SK-MEL-5 (cell line): ENCODE measurements at regions not wholly inside any gene's neighbourhood (a gene's known extent, or its start where the extent isn't known, plus 50 kb on each side); places are given as distances from the start of the nearest gene placed in this dataset.
A peak's percentile ranks its signal among the peaks of the same experiment; 100 is the strongest.
"Not testable (repeated sequence)": the region's sequence is repeated elsewhere in the genome, so short reads cannot be mapped to it uniquely, and the experiment has no call there.

Source experiments
- DNase-seq: peaks from one replicate; pipeline ENCODE4 v3.0.0-alpha.2; 2016; ENCODE audit warnings: low read depth, low spot score
- in situ Hi-C: cut with HindIII; loops from 2 replicates; pipeline ENCODE4 v1.10.0; 2016; ENCODE audit warnings: low sequenced_read_pairs, high pct_unique_total_duplicates, low pct_unique_long_range_greater_than_20kb

GRCh38 chr5:116872486-116872885 lies 297.9 kb upstream of the SEMA6A start:
- in situ Hi-C loops, result no loop called here

GRCh38 chr5:116867825-116868224 lies 293.2 kb upstream of the SEMA6A start:
- in situ Hi-C loops, DNase-seq: not testable (repeated sequence)

More at GRCh38 chr5:116872486-116872885, 297.9 kb upstream of the SEMA6A start:
- no peak for DNase-seq

- DNase-seq, result no peak
- in situ Hi-C loops, result no loop called here
Measured at GRCh38 chr5:116865651-116866050, 291.0 kb upstream of the SEMA6A start.

- in situ Hi-C loops, result no loop called here
Measured at GRCh38 chr5:116864838-116865190, 290.2 kb upstream of the SEMA6A start.

GRCh38 chr5:116864157-116864837 lies 289.7 kb upstream of the SEMA6A start:
- in situ Hi-C loops, result no loop called here
- no peak for DNase-seq

More at GRCh38 chr5:116864838-116865190, 290.2 kb upstream of the SEMA6A start:
- no peak for DNase-seq

- in situ Hi-C loops, result no loop called here
- DNase-seq, result no peak
Measured at GRCh38 chr5:116862632-116863455, 288.2 kb upstream of the SEMA6A start.

- in situ Hi-C loops, result no loop called here
- DNase-seq, result no peak
Measured at GRCh38 chr5:116861666-116862065, 287.0 kb upstream of the SEMA6A start.

GRCh38 chr5:116861097-116861496 lies 286.5 kb upstream of the SEMA6A start:
- in situ Hi-C loops, result no loop called here
- no peak for DNase-seq

- DNase-seq, result no peak
- in situ Hi-C loops, result no loop called here
Measured at GRCh38 chr5:116859666-116860320, 285.2 kb upstream of the SEMA6A start.

- in situ Hi-C loops, result no loop called here
- DNase-seq, result peak; percentile 96
Measured at GRCh38 chr5:116858705-116859333, 284.2 kb upstream of the SEMA6A start.

- DNase-seq, in situ Hi-C loops: not testable (repeated sequence)
Measured at GRCh38 chr5:116858020-116858419, 283.4 kb upstream of the SEMA6A start.

GRCh38 chr5:116856271-116856670 lies 281.6 kb upstream of the SEMA6A start:
- no peak for DNase-seq
- in situ Hi-C loops, result no loop called here

GRCh38 chr5:116853992-116854391 lies 279.4 kb upstream of the SEMA6A start:
- no peak for DNase-seq
- in situ Hi-C loops, result no loop called here

- no peak for DNase-seq
- in situ Hi-C loops, result no loop called here
Measured at GRCh38 chr5:116848954-116849581, 274.4 kb upstream of the SEMA6A start.

- DNase-seq, result no peak
- in situ Hi-C loops, result no loop called here
Measured at GRCh38 chr5:116847960-116848359, 273.3 kb upstream of the SEMA6A start.

GRCh38 chr5:116844015-116844414 lies 269.4 kb upstream of the SEMA6A start:
- in situ Hi-C loops, result no loop called here
- no peak for DNase-seq

GRCh38 chr5:116842514-116842961 lies 267.9 kb upstream of the SEMA6A start:
- in situ Hi-C loops, result no loop called here
- no peak for DNase-seq

- in situ Hi-C loops, result no loop called here
- no peak for DNase-seq
Measured at GRCh38 chr5:116841734-116842133, 267.1 kb upstream of the SEMA6A start.
